ENCODE measurements at regions not wholly inside any gene's neighbourhood (a gene's known extent, or its start where the extent isn't known, plus 50 kb on each side); places are given as distances from the start of the nearest gene placed in this dataset.

DNA sequence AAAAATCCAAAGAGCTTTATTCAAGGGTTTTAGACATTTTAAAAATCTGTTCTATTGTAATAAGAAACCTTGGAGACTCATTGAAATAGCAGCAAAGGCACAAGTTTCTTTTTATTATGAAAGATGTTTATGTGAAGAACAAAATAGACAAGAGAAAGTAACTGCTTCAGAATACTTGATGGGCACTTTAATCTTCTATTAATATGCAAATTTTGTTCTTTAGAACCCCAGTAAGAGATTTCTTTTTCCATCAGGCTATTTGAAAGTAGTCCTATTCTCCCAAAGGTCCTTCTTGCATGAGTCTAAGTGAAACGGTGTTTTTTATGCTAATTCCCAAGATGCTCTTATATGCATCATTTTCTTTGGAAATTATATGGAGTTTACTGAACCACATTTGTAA lies 602.0 kb downstream of the EFNA5 start:
- Histone ChIP-seq H3K27me3 (no peaks in the 10 kb centered on the region), H3K4me3 (no peak overlapping the region), H3K9me3 (peaks cover 0 to 13% (median 0%) of the 10 kb centered on the region in 3 donors), H3K4me1 (no peaks in the 10 kb centered on the region), H3K36me3 (no peaks in the 10 kb centered on the region), H3K27ac (no peak overlapping the region)
- TF ChIP-seq, protein P1, sequence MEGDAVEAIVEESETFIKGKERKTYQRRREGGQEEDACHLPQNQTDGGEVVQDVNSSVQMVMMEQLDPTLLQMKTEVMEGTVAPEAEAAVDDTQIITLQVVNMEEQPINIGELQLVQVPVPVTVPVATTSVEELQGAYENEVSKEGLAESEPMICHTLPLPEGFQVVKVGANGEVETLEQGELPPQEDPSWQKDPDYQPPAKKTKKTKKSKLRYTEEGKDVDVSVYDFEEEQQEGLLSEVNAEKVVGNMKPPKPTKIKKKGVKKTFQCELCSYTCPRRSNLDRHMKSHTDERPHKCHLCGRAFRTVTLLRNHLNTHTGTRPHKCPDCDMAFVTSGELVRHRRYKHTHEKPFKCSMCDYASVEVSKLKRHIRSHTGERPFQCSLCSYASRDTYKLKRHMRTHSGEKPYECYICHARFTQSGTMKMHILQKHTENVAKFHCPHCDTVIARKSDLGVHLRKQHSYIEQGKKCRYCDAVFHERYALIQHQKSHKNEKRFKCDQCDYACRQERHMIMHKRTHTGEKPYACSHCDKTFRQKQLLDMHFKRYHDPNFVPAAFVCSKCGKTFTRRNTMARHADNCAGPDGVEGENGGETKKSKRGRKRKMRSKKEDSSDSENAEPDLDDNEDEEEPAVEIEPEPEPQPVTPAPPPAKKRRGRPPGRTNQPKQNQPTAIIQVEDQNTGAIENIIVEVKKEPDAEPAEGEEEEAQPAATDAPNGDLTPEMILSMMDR (IDR thresholded peaks at IDR 0.05), result no peak
- intact Hi-C loops (cut with DNase I; ENCODE audit: low total_unique reads), result loop anchor here (10.0 kb wide), 1 partner anchor 606 kb away; the partner anchor contains the start of gene EFNA5
- no peak for DNase-seq

DNA sequence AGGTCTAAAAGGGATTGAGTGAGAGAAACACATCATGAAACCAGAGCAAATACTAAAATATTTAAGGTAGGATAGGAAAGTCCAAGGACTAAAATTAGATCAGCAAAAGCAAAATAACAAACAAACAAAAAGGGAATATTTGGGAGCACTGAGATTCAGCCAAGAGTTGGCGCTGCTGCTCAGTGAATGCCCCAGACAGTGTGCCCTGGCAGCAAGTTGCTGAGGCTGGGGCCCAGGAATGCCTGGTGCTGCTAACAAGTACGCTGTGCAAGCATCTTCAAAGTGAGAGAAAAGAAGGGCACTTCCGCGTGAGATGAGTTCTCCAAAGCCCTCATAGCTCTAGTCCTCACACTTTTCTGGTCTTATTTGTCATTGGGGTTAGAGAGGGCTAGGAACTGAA lies 603.3 kb downstream of the EFNA5 start:
- peaks cover 0 to 13% (median 0%) of the 10 kb centered on the region in 3 donors for H3K9me3 ChIP-seq
- intact Hi-C loops (cut with DNase I; ENCODE audit: low total_unique reads), result loop anchor here (10.0 kb wide), 1 partner anchor 607 kb away; the partner anchor contains the start of gene EFNA5
- H3K36me3 ChIP-seq, result no peaks in the 10 kb centered on the region
- no peaks in the 10 kb centered on the region for H3K4me1 ChIP-seq
- H3K27ac ChIP-seq, result peak overlapping the region; percentile 3 to 9
- TF ChIP-seq, protein P1 (IDR thresholded peaks at IDR 0.05), result peak in 1 of 2 experiments; percentile 29
- no peaks in the 10 kb centered on the region for H3K27me3 ChIP-seq
- no peak overlapping the region for H3K4me3 ChIP-seq
- DNase-seq, result no peak

DNA sequence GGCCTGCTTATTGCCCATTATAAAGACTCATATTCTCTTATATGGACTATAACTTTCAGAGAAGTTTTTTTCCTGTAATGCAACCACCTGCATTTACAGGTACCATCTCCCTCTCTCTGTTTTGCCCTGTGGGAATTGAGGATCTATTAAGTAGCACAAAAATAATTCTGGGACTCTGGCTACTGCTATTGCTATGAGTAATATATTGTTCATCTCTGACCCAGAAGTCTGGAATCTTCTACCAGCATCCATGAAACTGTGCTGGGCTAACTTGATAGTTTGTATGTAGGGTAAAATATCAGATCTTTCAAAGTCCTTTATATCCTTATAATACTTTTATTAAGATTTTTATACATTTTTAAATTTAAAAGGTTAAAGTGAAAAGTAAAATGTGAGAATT lies 607.2 kb downstream of the EFNA5 start:
- no peak overlapping the region for H3K4me3 ChIP-seq
- no peak for DNase-seq
- intact Hi-C loops (cut with DNase I; ENCODE audit: low total_unique reads), result loop anchor here (10.0 kb wide), 1 partner anchor 611 kb away; the partner anchor contains the start of gene EFNA5

DNA sequence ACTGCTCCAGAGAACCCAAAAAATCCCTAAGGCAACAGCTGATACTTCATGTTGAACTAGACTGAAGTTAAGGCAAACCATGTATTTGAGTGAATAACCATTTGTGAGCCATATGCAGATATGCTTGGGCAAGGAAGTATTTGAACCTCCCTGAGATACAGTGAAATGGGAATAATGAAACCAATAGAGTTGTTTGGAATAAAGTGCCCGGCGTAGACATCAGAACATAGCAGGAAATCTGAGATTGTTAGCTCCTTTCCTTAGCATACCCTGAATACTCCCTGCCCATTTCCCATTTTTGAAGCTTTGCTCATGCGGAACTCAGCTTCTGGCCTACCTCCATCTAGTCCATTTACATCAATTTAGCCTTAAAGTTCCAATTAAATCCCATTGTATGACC lies 611.9 kb downstream of the EFNA5 start:
- no peak overlapping the region for H3K4me3 ChIP-seq
- intact Hi-C loops (cut with DNase I; ENCODE audit: low total_unique reads), result no loop called here
- no peaks in the 10 kb centered on the region for H3K27me3 ChIP-seq
- no peaks in the 10 kb centered on the region for H3K36me3 ChIP-seq
- no peaks in the 10 kb centered on the region for H3K9me3 ChIP-seq
- TF ChIP-seq, protein P1 (IDR thresholded peaks at IDR 0.05), result no peak
- H3K4me1 ChIP-seq, result no peaks in the 10 kb centered on the region
- DNase-seq, result no peak
- H3K27ac ChIP-seq, result no peak overlapping the region

More for the DNA sequence above, 607.2 kb downstream of the EFNA5 start:
- no peaks in the 10 kb centered on the region for H3K36me3 ChIP-seq
- H3K9me3 ChIP-seq, result no peaks in the 10 kb centered on the region
- TF ChIP-seq, protein P1 (IDR thresholded peaks at IDR 0.05), result no peak
- no peaks in the 10 kb centered on the region for H3K4me1 ChIP-seq
- H3K27me3 ChIP-seq, result no peaks in the 10 kb centered on the region
- no peak overlapping the region for H3K27ac ChIP-seq

DNA sequence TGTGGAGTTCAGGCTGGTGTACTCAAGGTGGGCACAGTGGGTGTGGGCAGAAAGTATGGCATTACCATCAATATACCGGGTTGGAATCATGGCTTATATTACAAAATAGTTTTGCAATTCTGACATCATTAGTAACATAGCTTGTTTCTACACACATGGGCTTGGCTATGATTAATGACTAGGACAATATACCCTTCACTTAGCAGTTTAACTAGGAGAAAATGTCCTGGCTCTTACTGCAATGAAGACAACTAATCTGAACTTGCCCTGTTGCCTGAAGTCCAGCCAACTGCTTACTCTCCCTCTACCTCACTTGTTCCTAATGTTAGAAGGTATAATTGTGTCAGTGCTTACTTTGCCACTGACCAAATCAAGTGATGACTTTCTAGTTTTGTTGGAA lies 612.5 kb downstream of the EFNA5 start:
- TF ChIP-seq, protein P1 (IDR thresholded peaks at IDR 0.05), result no peak
- no peak overlapping the region for H3K4me3 ChIP-seq
- no peaks in the 10 kb centered on the region for H3K36me3 ChIP-seq
- H3K27ac ChIP-seq, result no peak overlapping the region
- no peak for DNase-seq
- no peaks in the 10 kb centered on the region for H3K4me1 ChIP-seq
- intact Hi-C loops (cut with DNase I; ENCODE audit: low total_unique reads), result no loop called here
- no peaks in the 10 kb centered on the region for H3K9me3 ChIP-seq
- no peaks in the 10 kb centered on the region for H3K27me3 ChIP-seq

DNA sequence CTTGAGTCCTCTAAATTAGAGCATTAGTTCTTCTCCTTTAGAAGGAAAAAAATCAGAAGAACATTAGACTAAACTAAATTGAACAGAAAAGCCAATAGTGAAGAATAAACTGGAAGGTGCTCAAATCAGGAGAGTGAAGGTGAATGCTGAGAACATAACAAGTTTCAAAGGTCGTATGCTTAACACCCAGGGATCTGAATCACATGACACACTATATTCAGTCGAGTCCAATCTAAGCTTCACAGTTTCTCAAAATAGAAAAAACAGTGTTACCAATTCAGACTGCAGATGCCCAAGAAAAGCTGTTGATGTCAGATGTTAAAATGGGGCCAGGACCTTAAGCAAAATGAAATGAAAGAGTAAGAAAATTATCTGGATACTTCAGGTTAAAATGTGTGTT lies 614.5 kb downstream of the EFNA5 start:
- Histone ChIP-seq H3K36me3 (no peaks in the 10 kb centered on the region), H3K9me3 (no peaks in the 10 kb centered on the region), H3K4me3 (no peak overlapping the region), H3K27me3 (no peaks in the 10 kb centered on the region), H3K27ac (no peak overlapping the region), H3K4me1 (no peaks in the 10 kb centered on the region)
- intact Hi-C loops (cut with DNase I; ENCODE audit: low total_unique reads), result no loop called here
- no peak for DNase-seq
- TF ChIP-seq, protein P1 (IDR thresholded peaks at IDR 0.05), result no peak
